Spleen (tissue), 11 donors: ENCODE measurements at regions not wholly inside any gene's neighbourhood (a gene's known extent, or its start where the extent isn't known, plus 50 kb on each side); places are given as distances from the start of the nearest gene placed in this dataset.

ENCODE experiments used
- DNase-seq: peaks from one replicate; pipeline ENCODE4 v3.0.0-alpha.2; 2020
- H3K27ac ChIP-seq, 8 donors: fragments of 200-600 bp; sonication (generic) in 7 of 8; 1 replicate in 4 of 8; 2 replicates in 4 of 8; pipeline versions ENCODE4 v1.5.0 to v1.8.0; 2016 to 2021; ENCODE audit warnings: inconsistent platforms in 4 of 8, mild to moderate bottlenecking in 4 of 8, moderate library complexity in 1 of 8
- H3K27me3 ChIP-seq, 7 donors: fragments of 200-600 bp; sonication (generic) in 6 of 7; replicated peaks in 1 of 7; 1 replicate in 4 of 7; 2 replicates in 3 of 7; pipeline versions ENCODE4 v1.5.0 to v1.8.0; 2016 to 2021; ENCODE audit warnings: inconsistent platforms in 3 of 7, mild to moderate bottlenecking in 1 of 7
- H3K36me3 ChIP-seq, 6 donors: fragments of 200-600 bp; sonication (generic) in 5 of 6; 1 replicate in 4 of 6; 2 replicates in 2 of 6; pipeline versions ENCODE4 v1.5.0 to v1.8.0; 2016 to 2021; ENCODE audit warnings: inconsistent platforms in 2 of 6
- H3K4me1 ChIP-seq, 6 donors: fragments of 200-600 bp; sonication (generic) in 5 of 6; 1 replicate in 3 of 6; 2 replicates in 3 of 6; pipeline versions ENCODE4 v1.5.0 to v1.8.0; 2016 to 2021; ENCODE audit warnings: inconsistent platforms in 3 of 6
- H3K4me3 ChIP-seq, 8 donors: fragments of 200-600 bp; sonication (generic) in 7 of 8; 1 replicate in 4 of 8; 2 replicates in 4 of 8; pipeline versions ENCODE4 v1.5.0 to v1.8.0; 2016 to 2021; ENCODE audit warnings: inconsistent platforms in 4 of 8, mild to moderate bottlenecking in 4 of 8, moderate library complexity in 2 of 8
- H3K9me3 ChIP-seq, 8 donors: fragments of 200-600 bp; sonication (generic) in 7 of 8; 1 replicate in 4 of 8; 2 replicates in 4 of 8; pipeline versions ENCODE4 v1.5.0 to v1.8.0; 2016 to 2021; ENCODE audit warnings: inconsistent platforms in 4 of 8
- POLR2A ChIP-seq, 3 donors: fragments of 450-650 bp; IDR thresholded peaks; one replicate each; pipeline ENCODE4 v1.5.1; 2017; ENCODE audit warnings: antibody characterized with exemption in 3 of 3, mild to moderate bottlenecking in 1 of 3
- POLR2AphosphoS5 ChIP-seq, 3 donors: sonication (generic); formaldehyde crosslinking; IDR thresholded peaks; one replicate each; pipeline ENCODE4 v1.5.1; 2017; ENCODE audit warnings: antibody characterized with exemption in 3 of 3
- WGBS, 5 donors: extraction: QIAGEN DNeasy Blood & Tissue Kit in 3 of 5; methylation state at CpG; one replicate each; pipeline versions ENCODE4 v1.1.5 to v1.1.7; 2013 to 2018; 5-methylcytosine and 5-hydroxymethylcytosine counted together
- intact Hi-C: fragments of 100-400 bp; cut with DNase I; formaldehyde crosslinking; loops from one replicate; pipeline ENCODE4 v1.15.0; 2023; ENCODE audit warnings: low total_unique reads
- TF ChIP-seq, protein P1 (sequence below), 11 experiments: fragments of 200-600 bp in 7 of 11; fragments of 450-650 bp in 4 of 11; sonication (generic) in 4 of 11; IDR thresholded peaks in 8 of 11; conservative IDR thresholded peaks in 3 of 11; 1 replicate in 7 of 11; 2 replicates in 4 of 11; pipeline versions ENCODE4 v1.4.0 to v1.8.0; 2016 to 2021; ENCODE audit warnings: antibody characterized with exemption in 11 of 11, inconsistent platforms in 4 of 11, mild to moderate bottlenecking in 1 of 11
- donor health status: healthy with polysubstance abuse.
- donor health status: DM: no; HTN: no; CAD: no; lungs with moderate emphysema.
- donor health status: DM: no; HTN: no; CAD: no.
- donor health status: Bipolar disorder and iron deficiency.
- donor health status: healthy.
- donor health status: DM: no; HTN: no; CAD: no.
- donor health status: DM: yes; HTN: yes; CAD: no.

DNA sequence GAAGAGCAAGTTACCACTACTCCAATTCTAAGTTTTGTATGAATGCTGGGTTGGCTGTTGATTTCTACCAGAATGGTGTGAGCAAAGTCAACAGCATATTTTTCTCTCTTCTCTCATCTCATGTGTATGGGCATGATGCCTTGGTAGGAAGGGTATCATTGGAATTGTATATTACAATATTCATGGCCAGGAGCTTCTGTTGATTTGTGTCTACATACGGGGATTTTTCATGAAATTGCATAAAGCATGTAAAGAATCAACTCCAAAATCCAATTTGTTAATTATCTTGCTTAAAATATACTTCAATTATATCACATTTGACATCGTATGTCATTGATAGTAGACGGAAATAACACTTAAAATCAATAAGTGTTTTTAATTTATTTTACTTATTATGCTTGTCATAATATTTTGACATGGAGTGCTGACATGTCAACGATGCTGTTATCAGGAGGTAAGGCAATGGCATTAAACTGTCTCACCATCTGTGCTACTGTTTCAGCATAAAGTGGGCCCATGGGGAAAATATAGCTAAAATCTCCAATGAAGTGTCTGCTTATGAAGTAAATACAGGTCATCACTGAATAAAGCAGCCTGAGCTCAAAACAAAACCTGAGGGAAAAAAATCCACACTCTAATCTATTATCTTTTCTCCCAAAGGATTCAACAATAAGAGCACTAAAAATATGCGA lies 142.2 kb upstream of the NBPF11 start:
- WGBS, 5 donors, result 71 to 89% (median 72%) methylated on average over 5 of the region's 5 CpGs
- TF ChIP-seq POLR2A (IDR thresholded peaks at IDR 0.05), result no peak
- TF ChIP-seq, protein P1, sequence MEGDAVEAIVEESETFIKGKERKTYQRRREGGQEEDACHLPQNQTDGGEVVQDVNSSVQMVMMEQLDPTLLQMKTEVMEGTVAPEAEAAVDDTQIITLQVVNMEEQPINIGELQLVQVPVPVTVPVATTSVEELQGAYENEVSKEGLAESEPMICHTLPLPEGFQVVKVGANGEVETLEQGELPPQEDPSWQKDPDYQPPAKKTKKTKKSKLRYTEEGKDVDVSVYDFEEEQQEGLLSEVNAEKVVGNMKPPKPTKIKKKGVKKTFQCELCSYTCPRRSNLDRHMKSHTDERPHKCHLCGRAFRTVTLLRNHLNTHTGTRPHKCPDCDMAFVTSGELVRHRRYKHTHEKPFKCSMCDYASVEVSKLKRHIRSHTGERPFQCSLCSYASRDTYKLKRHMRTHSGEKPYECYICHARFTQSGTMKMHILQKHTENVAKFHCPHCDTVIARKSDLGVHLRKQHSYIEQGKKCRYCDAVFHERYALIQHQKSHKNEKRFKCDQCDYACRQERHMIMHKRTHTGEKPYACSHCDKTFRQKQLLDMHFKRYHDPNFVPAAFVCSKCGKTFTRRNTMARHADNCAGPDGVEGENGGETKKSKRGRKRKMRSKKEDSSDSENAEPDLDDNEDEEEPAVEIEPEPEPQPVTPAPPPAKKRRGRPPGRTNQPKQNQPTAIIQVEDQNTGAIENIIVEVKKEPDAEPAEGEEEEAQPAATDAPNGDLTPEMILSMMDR (IDR thresholded peaks at IDR 0.05 in 8 of 11, conservative IDR thresholded peaks at IDR 0.05 in 3 of 11), result no peak
- no peak for TF ChIP-seq POLR2AphosphoS5 (IDR thresholded peaks at IDR 0.05)
- Histone ChIP-seq H3K27ac (no peak overlapping the region), H3K36me3 (no peaks in the 10 kb centered on the region), H3K4me1 (no peaks in the 10 kb centered on the region), H3K27me3 (peaks cover 0 to 10% (median 0%) of the 10 kb centered on the region in 7 donors), H3K4me3 (no peak overlapping the region), H3K9me3 (no peaks in the 10 kb centered on the region)
- intact Hi-C loops, result no loop called here
- DNase-seq, result no peak

DNA sequence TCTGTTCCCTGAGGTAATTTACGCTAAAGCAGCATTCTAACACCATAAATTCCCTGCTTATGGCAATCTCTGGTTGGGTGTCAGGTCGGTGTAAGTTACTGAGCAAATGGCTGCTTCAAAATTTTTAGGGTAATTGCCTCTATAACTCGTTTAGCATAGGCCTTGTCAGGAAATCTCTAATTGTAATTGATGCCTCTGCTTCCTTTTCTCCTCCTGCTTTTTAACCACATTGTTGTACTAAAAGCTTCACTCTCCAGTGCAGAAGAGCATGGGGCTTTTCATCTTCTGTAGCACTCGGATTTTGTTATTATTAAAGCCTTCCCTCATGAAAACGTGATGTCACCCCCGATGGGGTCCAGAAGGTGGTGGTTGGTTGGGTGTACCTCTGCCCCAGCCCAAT lies 141.6 kb upstream of the NBPF11 start:
- Histone ChIP-seq H3K36me3 (no peaks in the 10 kb centered on the region), H3K9me3 (no peaks in the 10 kb centered on the region), H3K4me3 (no peak overlapping the region), H3K27ac (no peak overlapping the region), H3K27me3 (peaks cover 0 to 10% (median 0%) of the 10 kb centered on the region in 7 donors), H3K4me1 (no peaks in the 10 kb centered on the region)
- DNase-seq, result no peak
- intact Hi-C loops, result no loop called here
- WGBS, 5 donors, result 32 to 40% (median 35%) methylated on average over 6 of the region's 6 CpGs
- TF ChIP-seq POLR2AphosphoS5 (IDR thresholded peaks at IDR 0.05) (no peak), POLR2A (IDR thresholded peaks at IDR 0.05) (no peak)
- TF ChIP-seq, protein P1 (IDR thresholded peaks at IDR 0.05 in 8 of 11, conservative IDR thresholded peaks at IDR 0.05 in 3 of 11), result no peak

DNA sequence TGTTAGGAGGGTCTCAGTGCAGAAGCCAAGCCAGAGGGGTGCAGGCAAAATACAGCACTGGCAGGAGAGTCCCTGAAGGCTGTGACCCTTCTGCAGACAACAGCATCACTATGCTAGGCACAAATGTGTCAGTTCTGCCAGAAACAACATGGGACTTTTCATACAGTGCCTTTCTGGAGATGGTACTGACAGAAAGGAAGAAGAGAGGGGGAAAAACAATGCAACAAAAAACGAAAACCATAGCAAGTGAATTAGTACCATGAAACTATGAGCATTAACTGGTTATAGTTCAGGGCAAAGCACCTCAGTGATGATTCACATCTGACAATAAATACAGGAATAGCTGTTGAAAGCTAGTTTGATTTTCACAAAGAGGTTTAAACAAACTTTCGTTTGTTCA lies 140.8 kb upstream of the NBPF11 start:
- Histone ChIP-seq H3K9me3 (no peaks in the 10 kb centered on the region), H3K4me1 (no peaks in the 10 kb centered on the region), H3K27me3 (peaks cover 0 to 17% (median 0%) of the 10 kb centered on the region in 7 donors), H3K27ac (no peak overlapping the region), H3K4me3 (no peak overlapping the region), H3K36me3 (no peaks in the 10 kb centered on the region)
- intact Hi-C loops, result no loop called here
- WGBS, 5 donors, result 60 to 85% (median 67%) methylated on average over 2 of the region's 2 CpGs
- no peak for DNase-seq
- TF ChIP-seq, protein P1 (IDR thresholded peaks at IDR 0.05 in 8 of 11, conservative IDR thresholded peaks at IDR 0.05 in 3 of 11), result no peak
- TF ChIP-seq POLR2AphosphoS5 (IDR thresholded peaks at IDR 0.05), result no peak
- no peak for TF ChIP-seq POLR2A (IDR thresholded peaks at IDR 0.05)

DNA sequence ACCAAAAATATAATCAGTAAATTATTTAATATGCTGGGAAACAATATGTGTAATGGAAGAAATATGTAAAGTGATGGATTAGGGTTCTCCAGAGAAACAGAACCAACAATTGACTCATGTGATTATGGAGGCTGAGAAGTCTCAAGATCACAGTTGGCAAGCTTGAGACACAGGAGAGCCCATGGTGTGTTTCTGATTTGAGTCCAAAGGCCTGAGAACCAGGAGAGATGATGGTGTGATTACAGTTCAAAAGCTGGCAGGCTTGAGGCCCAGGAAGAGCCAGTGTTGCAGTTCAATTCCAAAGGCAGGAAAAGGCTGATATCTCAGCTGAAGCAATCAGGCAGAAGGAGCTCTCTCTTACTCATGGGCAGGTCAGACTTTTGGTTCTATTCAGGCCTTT lies 138.8 kb upstream of the NBPF11 start:
- DNase-seq, result no peak
- peaks cover 0 to 22% (median 0%) of the 10 kb centered on the region in 7 donors for H3K27me3 ChIP-seq
- no peak overlapping the region for H3K27ac ChIP-seq
- no peak overlapping the region for H3K4me3 ChIP-seq
- intact Hi-C loops, result no loop called here
- peaks cover 0 to 2% (median 0%) of the 10 kb centered on the region in 8 donors for H3K9me3 ChIP-seq
- H3K4me1 ChIP-seq, result no peaks in the 10 kb centered on the region
- TF ChIP-seq, protein P1 (IDR thresholded peaks at IDR 0.05 in 8 of 11, conservative IDR thresholded peaks at IDR 0.05 in 3 of 11), result no peak
- TF ChIP-seq POLR2A (IDR thresholded peaks at IDR 0.05) (no peak), POLR2AphosphoS5 (IDR thresholded peaks at IDR 0.05) (no peak)
- H3K36me3 ChIP-seq, result no peaks in the 10 kb centered on the region
